HG03354 (cell line): ENCODE measurements at regions not wholly inside any gene's neighbourhood (a gene's known extent, or its start where the extent isn't known, plus 50 kb on each side); places are given as distances from the start of the nearest gene placed in this dataset.

ENCODE experiments used
- ATAC-seq: cut with Tn5 transposase; IDR thresholded peaks from one replicate; pipeline ENCODE4 v1.9.1; 2021; ENCODE audit warnings: mild to moderate bottlenecking; ENCODE audit not compliant: unreplicated experiment, poor library complexity, severe bottlenecking

- no peak for ATAC-seq
These were observed 64.0 kb upstream of the FIGN start for GRCh38 chr2:163799807-163800206.

DNA sequence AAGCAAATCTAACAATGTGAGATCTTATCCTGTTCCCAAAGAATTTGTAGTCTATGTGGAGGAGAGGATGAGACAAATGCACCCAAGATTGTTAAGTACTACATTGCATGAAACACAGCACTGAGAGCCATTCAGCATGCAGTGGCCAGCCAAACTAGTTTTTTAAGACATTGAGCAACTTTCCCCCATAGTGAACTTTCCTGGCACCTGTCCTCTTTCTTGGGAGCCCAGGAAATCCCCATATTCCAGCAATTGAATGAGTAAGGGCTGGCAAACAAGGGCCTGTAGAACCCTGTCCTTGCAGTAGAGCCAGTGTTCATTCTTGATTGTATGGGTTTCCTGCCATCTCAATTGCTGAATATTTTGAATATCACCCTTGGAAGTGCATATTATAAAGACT lies 58.8 kb upstream of the FIGN start:
- ATAC-seq: no peak
